ENCODE measurements at regions not wholly inside any gene's neighbourhood (a gene's known extent, or its start where the extent isn't known, plus 50 kb on each side); places are given as distances from the start of the nearest gene placed in this dataset.

DNA sequence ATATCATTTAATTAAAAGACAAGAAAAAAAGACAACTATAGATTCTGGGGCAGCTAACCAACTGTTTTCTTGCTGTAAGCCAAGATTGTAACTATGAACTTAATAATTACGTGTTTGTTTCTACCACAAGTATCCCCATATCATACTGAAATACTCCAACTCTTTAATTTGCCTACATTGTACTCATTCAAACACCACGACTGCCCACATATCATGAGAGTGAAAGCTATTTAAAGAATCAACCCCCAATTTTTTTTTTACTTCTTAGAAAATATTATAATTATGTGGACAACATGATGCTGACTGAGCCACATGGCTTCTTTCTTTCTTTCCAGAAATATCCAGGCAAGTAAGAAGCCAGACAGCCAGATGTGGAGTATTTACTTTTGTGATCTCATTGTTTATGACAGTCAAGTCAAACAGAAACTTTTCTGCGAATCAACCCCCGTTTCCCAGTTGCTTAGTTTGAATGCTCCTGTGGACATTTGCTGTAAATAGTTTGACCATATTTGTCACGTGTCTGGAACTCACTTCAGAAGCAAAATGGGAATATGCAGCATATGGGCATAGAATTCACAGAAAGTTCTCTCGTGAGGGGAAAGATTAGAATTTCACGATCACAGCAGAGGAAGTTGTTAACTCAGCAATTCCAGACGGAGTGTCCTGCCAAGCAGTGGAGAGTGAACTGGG is 126.8 kb upstream of the PSMD7 start:
- DNase-seq = no peak

DNA sequence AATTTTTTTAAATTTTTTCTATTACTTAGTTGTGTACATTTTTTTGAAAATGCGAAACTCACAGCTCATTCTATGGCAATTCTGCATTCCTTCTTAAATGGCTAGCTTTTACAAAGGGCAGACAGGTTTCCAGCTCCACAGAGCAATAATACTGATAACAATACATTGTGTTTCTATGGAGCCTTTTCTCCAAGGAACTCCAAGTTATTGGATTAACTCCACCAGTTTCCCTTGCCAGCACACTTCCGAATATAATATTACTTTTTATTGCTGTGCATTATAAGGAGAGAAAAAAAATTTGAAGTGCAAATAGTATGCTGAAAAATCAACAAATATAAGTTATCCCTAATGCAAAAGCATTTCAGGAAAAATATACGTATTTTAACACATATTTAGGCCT is 127.5 kb upstream of the PSMD7 start:
- DNase-seq = no peak

DNA sequence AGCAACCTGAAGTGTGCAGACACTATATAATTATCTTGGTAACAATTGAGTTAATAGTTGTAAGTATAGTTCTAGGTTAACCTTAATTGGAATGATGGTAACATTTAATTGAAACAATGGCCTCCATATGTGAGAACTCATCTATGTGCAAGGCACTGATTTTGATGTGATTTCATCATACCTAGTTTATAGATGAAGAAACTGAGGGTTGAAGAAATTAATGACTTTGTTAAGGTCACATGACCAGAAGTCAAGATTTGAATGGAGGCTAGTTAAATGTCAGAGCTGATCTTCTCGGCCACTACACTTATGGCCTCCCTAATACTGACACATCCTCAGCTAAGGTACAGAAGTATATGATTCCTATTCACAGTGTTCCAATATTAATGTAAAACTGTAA is 128.2 kb upstream of the PSMD7 start:
- no peak for DNase-seq

DNA sequence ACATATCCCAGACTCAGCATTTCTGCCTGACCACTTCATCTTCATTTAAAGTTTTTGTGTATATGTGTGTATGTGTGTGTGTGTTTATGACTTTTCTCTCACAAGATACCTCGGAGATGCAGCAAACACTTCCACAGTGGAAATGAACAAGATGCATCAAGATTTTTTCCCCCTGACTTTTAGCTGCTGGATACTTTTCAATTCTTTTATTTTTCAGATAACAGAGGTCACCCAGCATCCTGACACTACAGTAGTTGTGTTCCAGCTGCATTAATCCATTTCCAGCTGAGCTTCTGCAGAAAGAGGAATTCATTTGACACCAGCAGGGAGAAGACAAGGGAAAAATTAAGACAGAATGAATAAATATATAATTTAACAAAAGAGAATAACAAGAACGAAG is 130.2 kb upstream of the PSMD7 start:
- DNase-seq = no peak

DNA sequence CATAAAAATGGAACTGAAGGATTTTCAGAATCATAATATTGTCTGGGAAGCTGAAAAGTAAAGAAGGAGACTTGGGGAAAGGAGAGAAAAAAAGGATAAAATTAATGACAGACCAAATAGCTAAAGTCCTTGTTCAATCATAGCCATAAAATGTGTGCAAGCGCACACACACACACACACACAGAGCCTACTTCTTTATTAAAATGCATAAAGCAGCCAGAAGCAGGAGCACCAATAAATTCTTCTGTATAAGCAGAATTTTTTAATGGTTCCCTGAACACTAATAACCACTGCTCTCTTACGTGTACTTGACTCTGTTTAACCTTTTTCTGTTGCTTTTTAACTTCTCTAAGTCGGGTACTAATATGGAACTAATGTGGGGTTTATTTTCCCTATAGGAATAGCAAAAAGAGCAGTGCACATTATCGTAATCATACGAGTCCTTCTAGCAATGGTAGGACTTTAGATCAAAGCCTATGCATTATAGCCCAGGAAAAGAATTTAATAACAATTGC is 131.0 kb upstream of the PSMD7 start:
- no peak for DNase-seq

DNA sequence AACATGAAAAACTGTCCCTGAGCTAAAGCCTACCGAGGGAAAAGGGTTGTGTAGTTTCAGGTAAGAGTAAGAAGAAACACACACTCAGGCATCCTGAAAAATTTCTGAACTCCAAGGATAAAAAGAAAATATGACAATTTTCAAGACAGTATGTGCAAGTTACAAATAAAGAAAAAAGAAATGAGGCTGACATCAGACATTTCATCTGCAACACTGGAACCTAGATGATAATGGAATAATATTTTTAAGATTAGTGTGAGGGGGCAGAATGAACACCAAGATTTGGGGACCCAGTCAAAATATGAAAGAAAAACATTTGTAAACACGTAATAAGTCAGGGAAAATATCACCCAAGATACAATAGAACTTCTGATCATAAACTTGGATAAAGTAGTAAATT is 135.9 kb upstream of the PSMD7 start:
- no peak for DNase-seq

DNA sequence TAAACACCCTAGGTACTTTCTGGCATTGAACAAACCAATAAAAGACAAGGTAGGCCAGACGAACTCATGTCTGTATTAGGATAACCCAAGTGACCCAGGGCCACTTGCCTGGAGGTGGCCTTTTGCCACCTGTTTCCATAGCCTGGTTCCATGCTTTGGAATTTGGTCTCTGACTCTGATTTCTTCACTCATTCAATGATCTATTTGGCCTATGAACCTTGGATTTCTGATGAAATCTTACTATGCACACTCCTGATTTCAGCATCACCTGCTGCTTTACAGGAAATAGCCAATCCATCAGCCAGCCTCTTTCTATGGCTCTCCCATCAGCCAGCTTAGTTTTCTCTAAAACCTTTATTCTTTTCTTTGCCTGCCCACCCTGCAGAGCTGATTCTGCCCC is 142.8 kb upstream of the PSMD7 start:
- DNase-seq = no peak

DNA sequence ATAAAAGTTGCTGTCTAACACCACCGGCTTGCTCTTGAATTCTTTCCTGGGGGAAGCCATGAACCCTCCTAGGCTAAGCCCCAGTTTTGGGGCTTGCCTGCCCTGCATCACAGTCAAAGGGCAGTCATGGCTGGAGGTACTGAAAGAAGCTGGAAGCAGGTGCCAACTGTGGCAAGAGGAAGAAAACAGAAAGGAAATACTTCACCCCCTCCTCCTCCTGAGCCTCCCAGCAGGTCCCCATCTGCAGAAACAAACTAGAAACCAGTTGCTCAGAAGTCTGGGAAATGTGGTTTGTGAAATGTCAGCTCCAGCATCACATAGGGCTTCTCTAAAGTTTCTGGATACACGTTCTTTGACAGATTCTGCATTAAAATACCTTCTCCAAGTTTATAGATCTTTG is 150.0 kb upstream of the PSMD7 start:
- no peak for DNase-seq

DNA sequence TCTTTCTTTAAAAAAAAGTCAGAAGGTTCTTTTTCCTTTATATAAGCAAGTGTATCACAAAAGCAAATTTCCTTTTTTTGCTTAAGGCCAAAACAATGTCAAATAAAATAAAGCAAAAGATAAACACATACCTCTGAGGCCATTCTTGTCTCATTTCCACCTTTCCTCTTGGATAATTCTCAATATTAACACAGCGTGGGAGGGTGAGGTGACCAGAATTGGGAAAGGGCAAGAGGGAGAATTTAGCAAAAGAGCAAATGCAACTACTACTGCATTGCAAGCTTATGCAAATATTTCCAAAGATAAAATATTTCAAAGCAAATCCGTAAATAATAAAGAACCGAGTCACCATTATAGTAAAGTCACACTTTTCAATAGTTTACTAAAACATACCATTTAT is 153.4 kb upstream of the PSMD7 start:
- no peak for DNase-seq

DNA sequence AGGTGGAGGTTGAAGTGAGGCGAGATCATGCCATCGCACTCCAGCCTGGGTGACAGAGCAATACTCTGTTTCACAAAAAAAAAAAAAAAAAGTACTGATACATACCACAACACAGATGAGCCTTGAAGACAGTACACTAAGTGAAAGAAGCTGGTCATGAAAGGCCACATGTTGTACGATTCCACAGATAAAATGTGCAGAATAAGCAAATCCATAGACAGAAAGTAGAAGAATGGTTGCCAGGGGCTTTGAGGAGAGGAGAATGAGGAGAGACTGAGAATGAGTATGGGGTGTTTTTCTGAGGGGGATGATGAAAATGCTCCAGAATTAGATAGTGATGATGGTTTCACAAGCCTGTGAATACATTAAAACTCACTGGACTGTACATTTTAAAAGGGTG is 155.6 kb upstream of the PSMD7 start:
- DNase-seq = no peak

DNA sequence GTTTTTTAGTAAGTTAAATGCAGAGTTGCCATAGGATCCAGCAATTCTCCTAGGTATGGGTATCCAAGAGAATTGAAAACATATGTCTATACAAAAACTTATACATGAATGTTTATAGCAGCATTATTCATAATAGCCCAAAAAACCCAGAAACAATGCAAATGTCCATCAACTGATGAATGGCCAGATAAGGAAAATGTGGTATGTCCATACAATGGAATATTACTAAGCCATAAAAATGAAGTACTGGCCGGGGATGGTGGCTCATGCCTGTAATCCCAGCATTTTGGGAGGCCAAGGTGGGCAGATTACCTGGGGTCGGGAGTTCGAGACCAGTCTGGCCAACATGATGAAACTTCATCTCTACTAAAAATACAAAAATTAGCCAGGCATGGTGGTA is 156.1 kb upstream of the PSMD7 start:
- DNase-seq = no peak

DNA sequence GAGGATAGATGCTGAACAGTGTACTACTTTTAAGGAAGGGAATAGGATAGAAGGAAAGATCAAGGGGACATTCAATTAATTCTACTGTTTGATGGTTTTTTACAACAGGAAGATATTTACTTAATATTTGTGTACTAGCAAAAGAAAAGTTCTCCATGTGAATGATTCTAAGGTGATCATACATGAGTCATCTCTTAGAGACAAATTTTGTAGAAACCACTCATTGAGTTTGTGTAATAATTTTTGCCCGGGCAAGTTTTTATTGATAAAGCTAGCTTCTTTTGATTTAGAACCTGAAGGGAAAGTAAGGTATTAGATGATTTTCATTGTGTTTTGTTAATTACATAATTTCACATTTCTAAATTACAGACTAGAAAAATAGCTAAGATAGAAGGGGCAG is 172.8 kb upstream of the PSMD7 start:
- no peak for DNase-seq

DNA sequence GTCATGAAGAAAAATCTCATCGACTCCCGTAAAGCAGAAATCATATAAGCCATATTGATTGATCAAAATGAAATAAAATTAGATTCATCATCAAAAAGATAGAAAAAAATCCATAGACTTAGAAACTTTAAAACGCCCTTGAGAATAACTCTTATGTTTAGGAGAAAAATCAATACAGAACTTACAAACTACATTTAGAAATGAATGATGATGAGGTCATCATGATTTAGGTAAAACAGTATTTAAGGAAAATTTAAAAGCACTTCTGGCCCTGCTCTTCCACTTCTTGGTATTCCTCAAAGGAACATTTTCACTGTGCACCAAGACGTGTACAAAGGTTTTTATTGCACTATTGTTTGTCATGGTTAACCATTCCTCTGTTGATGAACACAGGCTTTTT is 173.4 kb upstream of the PSMD7 start:
- DNase-seq = no peak

DNA sequence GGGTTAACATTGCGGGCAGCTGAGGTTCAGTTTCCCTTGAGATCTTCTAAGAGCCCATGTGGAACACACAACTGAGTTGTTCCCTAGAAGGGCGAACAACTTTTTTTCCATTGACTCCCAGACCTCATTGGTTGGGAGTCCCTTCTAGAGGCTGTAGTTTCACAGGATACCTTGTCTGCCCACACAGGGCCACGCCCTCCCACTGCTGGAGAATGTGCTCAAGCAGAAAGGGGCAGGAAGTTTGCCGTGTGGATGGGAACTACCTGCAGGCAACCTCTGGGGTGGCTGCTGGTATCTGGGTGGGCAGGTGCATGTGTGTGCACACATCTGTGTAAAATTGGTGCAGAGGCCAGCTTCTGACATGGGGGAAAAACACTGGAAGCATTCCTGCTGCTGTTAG is 178.8 kb upstream of the PSMD7 start:
- no peak for DNase-seq

DNA sequence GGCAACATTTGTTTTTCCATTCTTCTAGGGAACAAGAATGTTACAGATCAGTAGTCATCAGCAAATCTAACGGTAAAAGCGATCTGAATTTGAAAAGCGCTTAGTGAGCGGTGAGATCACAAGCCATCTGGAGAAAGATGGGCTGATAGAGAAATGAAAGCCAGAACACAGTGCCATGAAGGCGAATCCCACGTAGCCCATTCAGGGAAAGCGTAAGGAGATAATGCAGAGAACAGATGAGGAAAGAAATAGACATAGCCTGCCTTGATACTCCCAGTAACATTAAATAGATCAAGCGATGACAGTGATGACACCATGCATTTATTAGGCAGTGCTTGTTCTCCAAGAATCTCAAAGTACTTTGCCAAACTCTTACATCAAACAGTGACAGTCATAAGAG is 183.1 kb upstream of the PSMD7 start:
- no peak for DNase-seq

DNA sequence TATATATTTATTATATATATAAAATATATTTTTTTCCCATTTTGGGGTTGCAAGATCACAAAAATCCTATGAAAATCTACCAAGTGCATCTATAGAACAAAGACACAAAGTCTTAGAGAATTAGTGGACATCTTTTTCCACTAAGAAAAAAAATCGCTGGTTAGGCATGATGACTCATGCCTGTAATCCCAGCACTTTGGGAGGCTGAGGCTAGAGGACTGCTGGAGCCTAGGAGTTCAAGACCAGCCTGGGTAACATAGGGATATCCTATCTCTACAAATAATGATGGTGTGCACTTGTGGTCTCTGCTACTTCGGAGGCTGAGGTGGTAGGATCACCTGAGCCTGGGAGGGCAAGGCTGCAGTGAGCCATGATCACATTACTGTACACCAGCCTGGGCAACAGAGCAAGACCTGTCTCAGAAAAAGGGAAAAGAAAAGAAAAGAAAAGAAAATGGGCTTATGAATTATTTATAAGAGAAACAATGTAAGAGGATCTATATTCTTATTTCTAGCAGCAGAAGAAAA is 185.1 kb upstream of the PSMD7 start:
- no peak for DNase-seq

DNA sequence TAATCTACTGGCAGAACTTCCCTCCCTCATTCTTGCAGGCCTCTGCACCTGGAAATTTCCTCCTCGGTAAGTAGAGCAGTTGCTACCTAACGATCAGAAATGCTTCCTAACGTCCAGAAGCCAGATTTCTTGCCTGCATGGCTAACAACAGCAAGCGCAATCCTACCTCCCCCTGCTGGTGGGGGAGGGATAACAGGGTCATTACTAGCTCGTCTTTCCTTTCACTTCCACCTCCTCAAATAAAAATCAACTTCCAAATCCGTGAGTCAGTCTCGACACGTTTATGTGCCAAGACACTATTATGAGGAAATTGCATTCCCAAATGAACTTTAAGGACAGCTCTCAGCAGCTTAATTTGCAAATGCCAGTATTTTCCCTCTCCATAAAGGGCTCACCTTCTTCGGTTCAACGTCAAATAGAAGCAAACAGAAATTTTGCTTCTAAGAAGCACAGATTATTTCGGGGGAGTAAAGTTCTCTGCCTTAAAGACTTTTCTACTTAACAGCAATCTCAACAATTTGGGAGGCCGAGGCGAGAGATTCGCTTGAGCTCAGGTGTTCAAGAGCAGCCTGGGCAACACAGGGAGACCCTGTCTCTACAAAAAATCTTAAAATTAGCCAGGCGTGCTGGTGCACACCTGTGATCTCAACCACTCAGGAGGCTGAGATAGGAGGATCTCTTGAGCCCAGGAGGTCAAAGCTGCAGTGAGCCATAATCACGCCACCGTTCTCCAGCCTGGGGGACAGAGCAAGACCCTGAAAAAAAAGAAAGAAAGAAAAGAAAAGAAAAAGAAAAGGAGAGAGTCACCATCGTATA is 188.6 kb upstream of the PSMD7 start:
- DNase-seq = no peak

DNA sequence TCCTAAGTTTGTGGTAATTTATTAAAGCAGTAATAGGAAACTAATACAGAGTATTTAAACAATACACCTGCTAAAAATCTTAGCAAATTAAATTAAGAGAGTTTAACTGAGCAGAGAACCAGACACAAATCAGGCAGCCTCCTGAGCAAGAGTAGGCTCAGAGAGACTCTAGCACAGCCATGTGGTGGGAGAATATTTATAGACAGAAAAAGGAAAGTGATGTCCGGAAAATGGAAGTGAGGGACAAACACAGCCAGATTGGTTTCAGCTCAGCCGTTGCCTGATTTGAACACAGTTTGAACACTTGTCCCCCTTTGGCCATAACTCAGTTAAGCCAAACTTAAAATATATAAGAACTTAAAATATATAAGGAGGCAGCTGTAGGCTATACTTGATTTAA is 192.6 kb upstream of the PSMD7 start:
- DNase-seq = no peak

DNA sequence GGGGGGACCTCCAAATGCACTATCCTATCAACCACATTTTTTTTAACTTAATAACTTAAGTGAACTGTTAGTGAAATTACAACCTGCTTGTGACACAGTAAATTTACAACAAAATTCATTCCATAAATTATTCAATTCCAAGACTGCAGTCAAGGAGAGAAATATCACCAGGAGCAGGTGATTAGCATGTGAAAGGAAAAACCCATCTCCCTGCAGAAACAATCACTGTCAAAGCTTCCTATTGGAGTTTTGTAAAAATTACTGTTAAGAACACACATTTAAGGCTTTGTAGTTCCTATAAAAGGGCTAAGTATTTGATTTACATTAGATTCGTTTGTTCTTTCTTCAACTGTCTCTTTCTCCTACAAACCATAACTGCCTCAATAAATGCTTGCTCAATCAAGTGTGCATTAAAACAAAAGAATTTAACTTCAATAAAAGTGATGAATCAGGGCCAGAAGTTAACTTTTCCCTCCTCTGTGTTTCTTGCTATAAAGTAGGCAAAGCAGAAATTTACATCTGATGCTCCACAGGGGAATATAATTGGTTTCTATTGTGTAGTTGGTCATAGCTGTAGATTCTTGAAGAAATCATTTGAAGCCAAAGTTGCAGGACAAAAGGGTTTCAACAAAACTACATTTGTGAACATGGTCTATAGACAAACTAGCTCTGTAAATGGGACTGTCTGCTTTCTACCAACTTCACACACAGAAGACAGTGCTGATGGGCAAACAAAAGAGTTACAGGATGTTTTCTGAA is 195.1 kb upstream of the PSMD7 start:
- DNase-seq = no peak

DNA sequence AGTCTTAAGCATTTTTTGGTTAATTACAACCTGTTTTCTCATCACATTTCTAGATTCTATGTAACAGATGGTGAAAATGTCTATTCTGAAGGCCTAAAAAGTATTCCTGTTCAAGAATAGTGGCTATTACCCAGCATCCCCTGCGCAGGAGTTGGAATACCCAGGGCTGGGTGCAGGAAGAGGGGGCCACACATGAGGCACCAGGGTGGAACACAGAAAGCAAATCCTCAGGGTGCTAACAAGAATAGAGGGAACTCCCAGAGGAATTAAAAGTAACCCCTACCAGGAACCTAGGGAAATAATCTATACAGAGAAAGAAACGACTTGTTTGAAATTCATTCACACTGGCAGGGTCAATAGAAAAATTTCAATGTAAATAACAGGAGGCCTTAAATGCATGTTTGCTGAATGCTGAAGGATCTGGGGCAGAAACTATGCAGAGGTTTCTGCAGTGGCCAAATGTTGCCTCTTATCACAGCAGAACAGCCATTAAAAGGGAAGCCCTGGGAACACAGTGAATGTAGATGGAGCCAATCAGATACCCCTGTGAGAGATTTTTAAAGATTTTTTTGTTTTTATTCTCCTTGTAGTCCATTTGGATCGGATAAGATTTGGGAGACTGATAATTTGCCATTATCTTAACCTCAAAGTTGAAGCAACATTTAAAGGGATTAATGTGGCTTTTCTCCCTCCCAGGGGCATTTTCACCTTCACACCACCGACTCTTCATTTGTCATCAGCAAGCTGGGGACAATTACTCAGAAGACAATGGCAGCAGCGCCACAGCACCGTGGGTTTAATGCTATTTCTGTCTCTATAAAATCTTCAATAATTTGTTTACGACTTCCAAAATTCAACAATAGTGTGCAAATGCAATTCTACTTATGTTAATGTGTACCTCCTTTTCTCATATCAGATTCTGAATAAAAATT is 196.0 kb upstream of the PSMD7 start:
- DNase-seq = no peak

DNA sequence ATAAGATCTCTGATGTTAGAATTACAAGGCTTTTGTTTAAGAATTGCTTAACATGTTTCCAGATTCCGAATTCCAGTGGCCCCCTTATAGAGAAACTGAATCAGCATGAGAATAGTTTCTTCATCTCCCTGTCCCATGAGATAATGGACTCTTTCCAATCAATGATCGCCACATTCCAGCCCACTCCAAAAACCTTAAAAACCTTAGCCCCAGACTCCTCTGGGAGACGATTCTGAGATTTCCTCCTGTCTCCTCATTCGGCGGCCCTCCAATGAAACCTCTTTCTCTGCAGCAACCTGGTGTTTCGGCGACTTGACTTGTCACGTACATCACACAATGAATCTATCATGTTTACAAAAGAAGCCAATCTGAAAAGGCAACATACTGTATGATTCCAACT is 197.1 kb upstream of the PSMD7 start:
- DNase-seq = no peak

DNA sequence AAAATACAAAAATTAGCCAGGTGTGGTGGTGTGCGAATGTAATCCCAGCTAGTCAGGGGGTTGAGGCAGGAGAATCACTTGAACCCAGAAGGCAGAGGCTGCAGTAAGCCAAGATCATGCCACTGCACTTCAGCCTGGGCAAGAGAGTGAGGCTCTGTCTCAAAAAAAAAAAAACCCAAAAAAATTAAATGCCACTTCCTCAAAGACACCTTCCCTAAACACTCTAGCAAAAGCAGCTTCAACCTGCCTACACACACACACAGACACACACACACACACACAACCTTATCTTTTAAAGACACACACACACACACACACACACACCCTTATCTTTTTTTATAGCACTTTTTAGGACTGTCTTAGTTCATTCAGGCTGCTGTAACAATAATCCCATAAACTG is 201.7 kb upstream of the PSMD7 start:
- DNase-seq = no peak

All from CD4-positive, alpha-beta T cell treated with Interferon gamma for 1 hour (primary cell).